Coronary artery (tissue), 2 donors: ENCODE measurements at regions not wholly inside any gene's neighbourhood (a gene's known extent, or its start where the extent isn't known, plus 50 kb on each side); places are given as distances from the start of the nearest gene placed in this dataset.

ENCODE experiments used
- DNase-seq: peaks from one replicate; pipeline ENCODE4 v3.0.0-alpha.2; 2017; ENCODE audit warnings: low spot score
- H3K27ac ChIP-seq, 2 donors: fragments of 200-600 bp; sonication (generic); one replicate each; pipeline ENCODE4 v1.5.1; 2016 to 2019
- H3K4me3 ChIP-seq: fragments of 200-600 bp; sonication (generic); 2 replicates; pipeline ENCODE4 v1.5.1; 2016; ENCODE audit warnings: mild to moderate bottlenecking, moderate library complexity
- TF ChIP-seq, protein P1 (sequence below): fragments of 200-600 bp; sonication (generic); IDR thresholded peaks from one replicate; pipeline ENCODE4 v1.5.1; 2019; ENCODE audit warnings: antibody characterized with exemption

- TF ChIP-seq, protein P1, sequence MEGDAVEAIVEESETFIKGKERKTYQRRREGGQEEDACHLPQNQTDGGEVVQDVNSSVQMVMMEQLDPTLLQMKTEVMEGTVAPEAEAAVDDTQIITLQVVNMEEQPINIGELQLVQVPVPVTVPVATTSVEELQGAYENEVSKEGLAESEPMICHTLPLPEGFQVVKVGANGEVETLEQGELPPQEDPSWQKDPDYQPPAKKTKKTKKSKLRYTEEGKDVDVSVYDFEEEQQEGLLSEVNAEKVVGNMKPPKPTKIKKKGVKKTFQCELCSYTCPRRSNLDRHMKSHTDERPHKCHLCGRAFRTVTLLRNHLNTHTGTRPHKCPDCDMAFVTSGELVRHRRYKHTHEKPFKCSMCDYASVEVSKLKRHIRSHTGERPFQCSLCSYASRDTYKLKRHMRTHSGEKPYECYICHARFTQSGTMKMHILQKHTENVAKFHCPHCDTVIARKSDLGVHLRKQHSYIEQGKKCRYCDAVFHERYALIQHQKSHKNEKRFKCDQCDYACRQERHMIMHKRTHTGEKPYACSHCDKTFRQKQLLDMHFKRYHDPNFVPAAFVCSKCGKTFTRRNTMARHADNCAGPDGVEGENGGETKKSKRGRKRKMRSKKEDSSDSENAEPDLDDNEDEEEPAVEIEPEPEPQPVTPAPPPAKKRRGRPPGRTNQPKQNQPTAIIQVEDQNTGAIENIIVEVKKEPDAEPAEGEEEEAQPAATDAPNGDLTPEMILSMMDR, result no peak
- Histone ChIP-seq H3K4me3 (no peak overlapping the region), H3K27ac (no peak overlapping the region)
- no peak for DNase-seq
These were observed 109.9 kb upstream of the SSBP2 start for GRCh38 chr5:81860778-81861177.

GRCh38 chr5:81859624-81860023 lies 108.7 kb upstream of the SSBP2 start:
- TF ChIP-seq, protein P1, result no peak
- no peak for DNase-seq
- Histone ChIP-seq H3K4me3 (no peak overlapping the region), H3K27ac (no peak overlapping the region)

DNA sequence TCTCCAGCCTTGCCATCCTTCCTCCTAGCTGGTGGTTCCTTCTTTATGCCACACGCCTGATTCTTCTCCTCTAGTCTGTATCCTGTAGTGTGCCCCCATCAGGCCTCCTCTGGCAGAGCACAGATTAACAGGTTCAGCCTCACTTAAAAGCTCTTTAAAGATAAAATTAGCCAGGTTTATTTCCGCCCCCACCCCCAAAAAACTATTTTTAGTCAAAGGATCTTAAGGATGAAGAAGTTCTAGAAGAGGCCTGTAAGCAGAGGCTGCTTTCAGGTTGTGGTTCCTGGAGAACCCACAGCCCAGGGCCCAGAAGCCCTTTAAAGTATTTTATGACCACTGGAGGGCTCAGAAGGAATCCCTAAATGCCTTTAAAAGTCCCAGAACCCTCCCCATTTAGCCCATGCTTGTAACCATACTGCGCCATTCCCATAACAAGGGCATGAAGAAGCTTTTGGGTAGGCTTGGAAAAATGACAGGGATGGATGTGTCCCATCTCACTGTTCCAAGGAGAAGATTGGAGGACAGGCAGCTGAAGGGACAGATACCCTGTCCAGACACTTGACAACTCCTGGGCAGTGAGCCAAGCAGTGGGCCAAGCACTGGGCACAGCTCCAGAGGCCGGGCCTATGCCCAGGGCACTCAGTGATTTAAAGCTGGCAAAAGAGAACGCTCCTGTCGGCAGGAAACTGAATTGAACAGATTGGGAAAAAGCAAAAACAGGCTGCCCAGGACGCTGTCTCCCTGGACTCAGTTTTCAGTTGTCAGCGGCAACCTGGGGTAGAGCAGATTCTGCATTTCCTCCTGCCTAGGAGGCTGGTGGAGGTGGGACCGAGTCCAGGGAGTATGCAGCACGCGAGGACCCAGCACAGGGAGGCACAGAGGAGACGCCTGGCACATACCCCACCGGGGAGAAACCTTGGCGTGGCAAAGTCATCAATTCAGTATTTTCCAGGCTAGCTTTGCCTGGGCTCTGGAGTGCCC lies 106.3 kb upstream of the SSBP2 start:
- TF ChIP-seq, protein P1, result peak; percentile 12
- peak; percentile 85 for DNase-seq
- H3K27ac ChIP-seq, result peak overlapping the region; percentile 70 to 71
- no peak overlapping the region for H3K4me3 ChIP-seq

- TF ChIP-seq, protein P1, result no peak
- H3K27ac ChIP-seq, result peak overlapping the region; percentile 56 to 58
- no peak overlapping the region for H3K4me3 ChIP-seq
- DNase-seq, result no peak
These were observed 104.7 kb upstream of the SSBP2 start for GRCh38 chr5:81855591-81855990.

- DNase-seq, result no peak
- TF ChIP-seq, protein P1, result no peak
- Histone ChIP-seq H3K4me3 (no peak overlapping the region), H3K27ac (peak overlapping the region; percentile 56 to 58)
These were observed 104.0 kb upstream of the SSBP2 start for GRCh38 chr5:81854915-81855314.

DNA sequence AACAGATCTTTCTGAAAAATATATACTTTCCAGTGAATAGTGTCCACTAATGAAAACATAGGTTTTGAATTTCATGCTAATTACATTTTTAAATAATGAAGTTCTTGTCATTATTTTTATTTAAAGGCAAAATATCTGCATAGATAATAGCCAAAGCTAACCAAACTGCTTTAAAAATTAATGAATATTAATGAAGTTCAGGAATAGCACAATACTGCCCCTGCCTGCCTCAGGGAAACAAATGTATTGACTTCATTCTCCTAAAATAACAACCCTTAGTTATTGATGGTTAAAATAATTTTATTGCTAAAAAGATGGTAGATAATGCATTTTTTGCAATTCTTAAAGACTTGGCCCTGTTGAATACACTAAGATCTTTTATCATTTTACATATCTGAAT lies 103.6 kb upstream of the SSBP2 start:
- Histone ChIP-seq H3K4me3 (no peak overlapping the region), H3K27ac (peak overlapping the region; percentile 56 to 58)
- TF ChIP-seq, protein P1, result no peak
- DNase-seq, result no peak

DNA sequence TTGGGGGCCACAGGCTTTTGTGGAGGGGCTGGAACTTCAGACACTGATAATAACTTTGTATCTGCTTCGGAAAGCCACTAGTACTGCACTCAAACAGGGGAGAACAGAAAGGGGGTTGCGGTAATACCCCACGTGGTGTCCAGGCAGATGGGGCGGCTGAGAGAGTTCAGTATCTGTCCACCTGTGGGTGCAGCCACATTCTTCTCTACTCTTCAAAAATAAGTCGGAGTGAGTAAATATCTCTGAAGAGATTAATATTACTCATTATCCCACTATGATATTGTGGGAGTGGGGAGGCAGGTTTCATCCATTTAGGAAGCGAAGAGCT lies 102.1 kb upstream of the SSBP2 start:
- Histone ChIP-seq H3K27ac (peak overlapping the region; percentile 70 to 95), H3K4me3 (peak overlapping the region; percentile 77)
- TF ChIP-seq, protein P1, result no peak
- no peak for DNase-seq
